ENCODE measurements at regions not wholly inside any gene's neighbourhood (a gene's known extent, or its start where the extent isn't known, plus 50 kb on each side); places are given as distances from the start of the nearest gene placed in this dataset.

DNA sequence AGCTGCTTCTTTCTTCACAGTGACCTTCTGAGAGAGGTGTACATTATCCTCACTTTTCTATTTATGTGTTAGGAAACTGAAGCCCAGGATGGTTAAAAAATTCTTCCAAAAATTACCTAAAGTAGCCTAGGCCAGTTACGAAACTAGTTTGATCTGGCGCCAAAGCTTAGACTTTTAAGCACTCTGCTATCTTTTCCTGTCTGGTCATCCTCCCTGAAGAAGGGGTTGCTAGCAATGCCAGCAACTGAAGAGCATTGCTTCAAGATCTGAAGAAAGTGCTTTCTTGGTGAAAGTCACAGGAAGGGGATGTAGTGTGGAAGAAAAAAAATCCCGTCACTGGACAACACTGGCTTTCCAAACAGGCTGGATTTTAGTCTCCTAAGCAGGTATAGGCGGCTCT, 618.8 kb upstream of the GRM7 start:
- TF ChIP-seq, protein P1, sequence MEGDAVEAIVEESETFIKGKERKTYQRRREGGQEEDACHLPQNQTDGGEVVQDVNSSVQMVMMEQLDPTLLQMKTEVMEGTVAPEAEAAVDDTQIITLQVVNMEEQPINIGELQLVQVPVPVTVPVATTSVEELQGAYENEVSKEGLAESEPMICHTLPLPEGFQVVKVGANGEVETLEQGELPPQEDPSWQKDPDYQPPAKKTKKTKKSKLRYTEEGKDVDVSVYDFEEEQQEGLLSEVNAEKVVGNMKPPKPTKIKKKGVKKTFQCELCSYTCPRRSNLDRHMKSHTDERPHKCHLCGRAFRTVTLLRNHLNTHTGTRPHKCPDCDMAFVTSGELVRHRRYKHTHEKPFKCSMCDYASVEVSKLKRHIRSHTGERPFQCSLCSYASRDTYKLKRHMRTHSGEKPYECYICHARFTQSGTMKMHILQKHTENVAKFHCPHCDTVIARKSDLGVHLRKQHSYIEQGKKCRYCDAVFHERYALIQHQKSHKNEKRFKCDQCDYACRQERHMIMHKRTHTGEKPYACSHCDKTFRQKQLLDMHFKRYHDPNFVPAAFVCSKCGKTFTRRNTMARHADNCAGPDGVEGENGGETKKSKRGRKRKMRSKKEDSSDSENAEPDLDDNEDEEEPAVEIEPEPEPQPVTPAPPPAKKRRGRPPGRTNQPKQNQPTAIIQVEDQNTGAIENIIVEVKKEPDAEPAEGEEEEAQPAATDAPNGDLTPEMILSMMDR (IDR thresholded peaks at IDR 0.05) = no peak
- no peak for TF ChIP-seq EP300 (IDR thresholded peaks at IDR 0.05)
- TF ChIP-seq POLR2A (IDR thresholded peaks at IDR 0.05) = no peak
- TF ChIP-seq POLR2AphosphoS5 (IDR thresholded peaks at IDR 0.05) = no peak
